Gastrocnemius medialis (tissue), 4 donors: ENCODE measurements at regions not wholly inside any gene's neighbourhood (a gene's known extent, or its start where the extent isn't known, plus 50 kb on each side); places are given as distances from the start of the nearest gene placed in this dataset.

Experiments
- ATAC-seq, 2 donors: fragments of 150-250 bp; one replicate each; pipeline ENCODE4 v1.9.1; 2016
- DNase-seq, 2 donors: peaks; one replicate each; pipeline ENCODE4 v3.0.0-alpha.2; 2019
- H3K27ac ChIP-seq, 4 donors: fragments of 200-600 bp; sonication (generic); 1 replicate in 1 of 4; 2 replicates in 3 of 4; pipeline ENCODE4 v1.5.1; 2016 to 2018; ENCODE audit warnings: mild to moderate bottlenecking in 2 of 4, moderate library complexity in 1 of 4
- H3K27me3 ChIP-seq, 3 donors: fragments of 200-600 bp; sonication (generic) in 2 of 3; 1 replicate in 1 of 3; 2 replicates in 2 of 3; pipeline versions ENCODE4 v1.5.1 to v1.6.0; 2016 to 2019; ENCODE audit warnings: mild to moderate bottlenecking in 1 of 3, moderate library complexity in 1 of 3
- H3K36me3 ChIP-seq, 2 donors: fragments of 200-600 bp; sonication (generic) in 1 of 2; one replicate each; pipeline ENCODE4 v1.5.1; 2017 to 2018
- H3K4me1 ChIP-seq, 2 donors: fragments of 200-600 bp; sonication (generic) in 1 of 2; one replicate each; pipeline ENCODE4 v1.5.1; 2016 to 2017; ENCODE audit warnings: mild to moderate bottlenecking in 2 of 2
- H3K4me3 ChIP-seq, 4 donors: fragments of 200-600 bp; sonication (generic) in 3 of 4; 1 replicate in 1 of 4; 2 replicates in 3 of 4; pipeline ENCODE4 v1.5.1; 2016 to 2019; ENCODE audit warnings: mild to moderate bottlenecking in 2 of 4
- H3K9me3 ChIP-seq, 3 donors: fragments of 200-600 bp; sonication (generic) in 2 of 3; 1 replicate in 1 of 3; 2 replicates in 2 of 3; pipeline ENCODE4 v1.5.1; 2016 to 2019
- POLR2A ChIP-seq, 2 donors: fragments of 450-650 bp; IDR thresholded peaks; one replicate each; pipeline ENCODE4 v1.6.1; 2017; ENCODE audit warnings: antibody characterized with exemption in 2 of 2, mild to moderate bottlenecking in 2 of 2, moderate library complexity in 2 of 2
- in situ Hi-C, 4 donors: fragments of 200-750 bp; cut with MboI; loops; one replicate each; pipeline versions ENCODE4 v1.15.0 to v1.8.0; 2017; ENCODE audit warnings: low sequenced_read_pairs in 4 of 4
- intact Hi-C: fragments of 100-400 bp; cut with DNase I; formaldehyde crosslinking; loops from one replicate; pipeline ENCODE4 v1.15.1; 2023; ENCODE audit warnings: low total_unique reads
- TF ChIP-seq, protein P1 (sequence below), 5 experiments: fragments of 450-650 bp in 3 of 5; fragments of 200-600 bp in 2 of 5; sonication (generic) in 2 of 5; IDR thresholded peaks in 4 of 5; conservative IDR thresholded peaks in 1 of 5; 1 replicate in 4 of 5; 2 replicates in 1 of 5; pipeline ENCODE4 v1.5.1; 2016 to 2019; ENCODE audit warnings: antibody characterized with exemption in 5 of 5, mild to moderate bottlenecking in 3 of 5, moderate library complexity in 3 of 5

DNA sequence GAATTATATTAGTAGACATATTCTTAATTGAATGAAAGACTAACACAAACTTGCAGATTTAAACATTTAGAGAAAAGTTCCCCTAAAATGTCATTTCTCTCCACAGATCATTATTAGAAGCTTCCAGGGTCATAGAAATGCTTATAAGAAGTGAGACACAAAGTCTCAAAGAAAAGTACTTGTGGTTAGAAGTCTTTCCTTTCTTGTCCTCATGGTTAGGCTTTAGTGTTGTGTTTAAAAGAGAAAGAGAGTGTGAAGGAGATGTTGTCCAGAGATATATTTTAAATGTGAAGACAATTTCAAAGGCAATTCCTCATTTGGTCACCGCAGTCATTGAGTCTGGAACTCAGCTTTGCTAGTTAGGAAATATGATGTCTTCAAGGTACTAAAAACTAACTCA, 230.4 kb upstream of the ARPP21 start:
- Histone ChIP-seq H3K4me1 (no peaks in the 10 kb centered on the region), H3K9me3 (no peaks in the 10 kb centered on the region), H3K27ac (no peak overlapping the region), H3K4me3 (no peak overlapping the region), H3K36me3 (no peaks in the 10 kb centered on the region), H3K27me3 (no peaks in the 10 kb centered on the region)
- intact Hi-C loops (no loop called here), in situ Hi-C loops (no loop called here)
- DNase-seq (no peak), ATAC-seq (no peak)
- TF ChIP-seq POLR2A (IDR thresholded peaks at IDR 0.05), result no peak
- TF ChIP-seq, protein P1, sequence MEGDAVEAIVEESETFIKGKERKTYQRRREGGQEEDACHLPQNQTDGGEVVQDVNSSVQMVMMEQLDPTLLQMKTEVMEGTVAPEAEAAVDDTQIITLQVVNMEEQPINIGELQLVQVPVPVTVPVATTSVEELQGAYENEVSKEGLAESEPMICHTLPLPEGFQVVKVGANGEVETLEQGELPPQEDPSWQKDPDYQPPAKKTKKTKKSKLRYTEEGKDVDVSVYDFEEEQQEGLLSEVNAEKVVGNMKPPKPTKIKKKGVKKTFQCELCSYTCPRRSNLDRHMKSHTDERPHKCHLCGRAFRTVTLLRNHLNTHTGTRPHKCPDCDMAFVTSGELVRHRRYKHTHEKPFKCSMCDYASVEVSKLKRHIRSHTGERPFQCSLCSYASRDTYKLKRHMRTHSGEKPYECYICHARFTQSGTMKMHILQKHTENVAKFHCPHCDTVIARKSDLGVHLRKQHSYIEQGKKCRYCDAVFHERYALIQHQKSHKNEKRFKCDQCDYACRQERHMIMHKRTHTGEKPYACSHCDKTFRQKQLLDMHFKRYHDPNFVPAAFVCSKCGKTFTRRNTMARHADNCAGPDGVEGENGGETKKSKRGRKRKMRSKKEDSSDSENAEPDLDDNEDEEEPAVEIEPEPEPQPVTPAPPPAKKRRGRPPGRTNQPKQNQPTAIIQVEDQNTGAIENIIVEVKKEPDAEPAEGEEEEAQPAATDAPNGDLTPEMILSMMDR (IDR thresholded peaks at IDR 0.05 in 4 of 5, conservative IDR thresholded peaks at IDR 0.05 in 1 of 5), result no peak

DNA sequence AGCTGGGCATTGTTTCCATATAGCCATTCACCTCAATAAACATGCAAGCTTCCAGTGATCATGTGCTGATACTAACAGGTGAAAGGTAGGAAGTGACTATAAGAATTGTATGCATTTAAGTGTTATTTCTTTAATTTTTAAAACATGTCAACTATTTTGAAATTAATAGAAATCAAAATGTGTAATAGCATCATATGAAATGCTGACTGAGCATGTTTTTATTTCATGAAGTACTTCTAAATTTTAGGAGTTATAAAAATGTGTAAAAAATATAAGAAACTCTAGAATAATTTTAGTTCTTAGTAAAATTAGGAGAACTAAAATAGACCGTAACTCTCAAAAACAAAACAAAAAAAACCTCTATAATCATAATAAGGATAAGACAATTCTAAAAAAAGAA, 229.3 kb upstream of the ARPP21 start:
- TF ChIP-seq, protein P1 (IDR thresholded peaks at IDR 0.05 in 4 of 5, conservative IDR thresholded peaks at IDR 0.05 in 1 of 5), result no peak
- no peak for TF ChIP-seq POLR2A (IDR thresholded peaks at IDR 0.05)
- no peaks in the 10 kb centered on the region for H3K27me3 ChIP-seq
- H3K9me3 ChIP-seq, result no peaks in the 10 kb centered on the region
- H3K4me3 ChIP-seq, result no peak overlapping the region
- no peaks in the 10 kb centered on the region for H3K4me1 ChIP-seq
- no peaks in the 10 kb centered on the region for H3K36me3 ChIP-seq
- ATAC-seq (no peak), DNase-seq (no peak)
- intact Hi-C loops (no loop called here), in situ Hi-C loops (no loop called here)
- no peak overlapping the region for H3K27ac ChIP-seq

DNA sequence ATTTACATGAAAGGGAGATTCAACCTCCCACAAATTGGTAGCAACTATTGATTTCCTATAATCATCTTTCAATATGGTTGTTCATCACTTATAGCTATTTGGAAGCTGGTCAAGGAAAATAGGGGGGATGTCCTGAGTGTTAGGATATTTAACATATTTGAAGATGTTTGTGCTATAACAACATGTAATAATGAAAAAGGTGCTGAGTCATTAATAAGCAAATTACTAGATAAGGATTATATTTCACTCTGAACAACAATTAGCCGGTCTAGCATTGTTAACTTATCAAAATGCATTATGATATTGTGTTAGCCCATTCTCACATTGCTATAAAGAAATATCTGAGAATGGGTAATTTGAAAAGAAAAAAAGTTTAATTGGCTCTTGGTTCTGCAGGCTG, 225.8 kb upstream of the ARPP21 start:
- intact Hi-C loops (no loop called here), in situ Hi-C loops (no loop called here)
- DNase-seq (no peak), ATAC-seq (no peak)
- no peaks in the 10 kb centered on the region for H3K36me3 ChIP-seq
- no peak overlapping the region for H3K27ac ChIP-seq
- no peaks in the 10 kb centered on the region for H3K27me3 ChIP-seq
- no peak overlapping the region for H3K4me3 ChIP-seq
- H3K4me1 ChIP-seq, result no peaks in the 10 kb centered on the region
- TF ChIP-seq, protein P1 (IDR thresholded peaks at IDR 0.05 in 4 of 5, conservative IDR thresholded peaks at IDR 0.05 in 1 of 5), result no peak
- TF ChIP-seq POLR2A (IDR thresholded peaks at IDR 0.05), result no peak
- no peaks in the 10 kb centered on the region for H3K9me3 ChIP-seq

DNA sequence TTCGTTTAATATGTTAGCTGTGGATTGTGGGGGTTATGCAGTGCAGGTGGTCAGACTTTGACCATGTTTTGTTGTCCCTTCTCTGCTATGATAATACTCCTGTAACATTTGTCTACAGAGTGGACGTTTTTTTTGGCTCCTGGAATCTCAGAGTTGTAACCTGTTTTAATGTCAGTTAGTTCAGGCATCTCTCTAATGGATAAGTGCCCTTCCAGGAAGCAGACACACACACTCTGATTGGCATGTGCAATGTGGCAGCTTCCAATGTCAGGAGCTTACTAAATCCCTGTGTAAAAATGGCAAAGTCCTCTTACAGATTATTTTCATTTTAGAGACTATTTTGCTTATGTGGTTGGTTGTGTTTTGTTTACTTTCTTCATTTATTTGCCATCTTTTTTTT, 222.2 kb upstream of the ARPP21 start:
- no peak for ATAC-seq

DNA sequence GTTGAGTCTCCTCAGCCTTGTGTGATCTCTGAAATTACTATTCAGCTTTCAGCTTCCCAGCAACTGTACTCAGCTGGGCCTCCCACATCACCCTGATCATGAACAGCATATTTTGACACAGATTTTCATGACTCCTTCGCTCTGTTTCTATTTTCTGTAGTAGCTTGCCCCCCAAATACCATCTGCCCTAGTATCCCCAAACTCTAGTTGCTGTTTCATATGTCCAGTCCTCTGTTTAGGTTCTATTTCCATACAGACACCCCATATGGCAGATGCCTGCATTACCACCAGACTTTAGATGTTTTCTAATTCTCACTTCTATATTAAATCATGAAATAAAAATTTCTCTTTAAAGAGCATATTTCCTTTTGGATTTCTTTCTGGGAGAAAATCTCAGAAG, 217.2 kb upstream of the ARPP21 start:
- no peaks in the 10 kb centered on the region for H3K4me1 ChIP-seq

More for the DNA sequence above, 222.2 kb upstream of the ARPP21 start:
- DNase-seq, result no peak
- Histone ChIP-seq H3K27me3 (no peaks in the 10 kb centered on the region), H3K36me3 (no peaks in the 10 kb centered on the region), H3K9me3 (no peaks in the 10 kb centered on the region), H3K4me1 (no peaks in the 10 kb centered on the region), H3K4me3 (no peak overlapping the region), H3K27ac (no peak overlapping the region)
- no peak for TF ChIP-seq POLR2A (IDR thresholded peaks at IDR 0.05)
- TF ChIP-seq, protein P1 (IDR thresholded peaks at IDR 0.05 in 4 of 5, conservative IDR thresholded peaks at IDR 0.05 in 1 of 5), result no peak
- in situ Hi-C loops (no loop called here), intact Hi-C loops (no loop called here)

More for the DNA sequence above, 217.2 kb upstream of the ARPP21 start:
- H3K4me3 ChIP-seq, result no peak overlapping the region
- no peaks in the 10 kb centered on the region for H3K9me3 ChIP-seq
- no peaks in the 10 kb centered on the region for H3K27me3 ChIP-seq
- ATAC-seq (no peak), DNase-seq (no peak)
- intact Hi-C loops (no loop called here), in situ Hi-C loops (no loop called here)
- H3K27ac ChIP-seq, result no peak overlapping the region
- no peaks in the 10 kb centered on the region for H3K36me3 ChIP-seq
- TF ChIP-seq POLR2A (IDR thresholded peaks at IDR 0.05), result no peak
- TF ChIP-seq, protein P1 (IDR thresholded peaks at IDR 0.05 in 4 of 5, conservative IDR thresholded peaks at IDR 0.05 in 1 of 5), result no peak
